Astrocyte of the spinal cord (primary cell): ENCODE measurements at regions not wholly inside any gene's neighbourhood (a gene's known extent, or its start where the extent isn't known, plus 50 kb on each side); places are given as distances from the start of the nearest gene placed in this dataset.
"Not testable (repeated sequence)": the region's sequence is repeated elsewhere in the genome, so short reads cannot be mapped to it uniquely, and the experiment has no call there.

Source experiments
- DNase-seq: peaks from one replicate; pipeline ENCODE4 v3.0.0; 2011; ENCODE audit warnings: low read depth, low spot score
- H3K4me3 ChIP-seq: 2 replicates; pipeline ENCODE4 v1.5.1; 2011; ENCODE audit warnings: low read depth, mild to moderate bottlenecking, low read length, moderate library complexity
- CTCF ChIP-seq: IDR thresholded peaks from 2 replicates; pipeline ENCODE4 v1.5.1; 2012; ENCODE audit warnings: low read depth, mild to moderate bottlenecking, low read length, inconsistent platforms
- in situ Hi-C: cut with HindIII; loops from 2 replicates; pipeline ENCODE4 v1.10.0; 2017; ENCODE audit warnings: low sequenced_read_pairs

- no peak for TF ChIP-seq CTCF
- DNase-seq, result no peak
- no peak overlapping the region for H3K4me3 ChIP-seq
- in situ Hi-C loops, result no loop called here
Observed at GRCh38 chr5:167849874-167850273, 441.6 kb upstream of the WWC1 start.

GRCh38 chr5:167850911-167851310 is 440.5 kb upstream of the WWC1 start:
- no peak overlapping the region for H3K4me3 ChIP-seq
- no peak for DNase-seq
- no peak for TF ChIP-seq CTCF
- in situ Hi-C loops, result no loop called here

- H3K4me3 ChIP-seq, result no peak overlapping the region
- in situ Hi-C loops, result no loop called here
- no peak for TF ChIP-seq CTCF
- DNase-seq, result no peak
Observed at GRCh38 chr5:167851416-167851815, 440.0 kb upstream of the WWC1 start.

GRCh38 chr5:167852515-167852914 is 438.9 kb upstream of the WWC1 start:
- no peak for DNase-seq
- in situ Hi-C loops, result no loop called here
- no peak overlapping the region for H3K4me3 ChIP-seq
- no peak for TF ChIP-seq CTCF

- in situ Hi-C loops, result no loop called here
- H3K4me3 ChIP-seq, result no peak overlapping the region
- DNase-seq, result peak; percentile 58
- TF ChIP-seq CTCF, result no peak
Observed at GRCh38 chr5:167853421-167853820, 438.0 kb upstream of the WWC1 start.

- TF ChIP-seq CTCF, result no peak
- DNase-seq, result no peak
- in situ Hi-C loops, result no loop called here
- no peak overlapping the region for H3K4me3 ChIP-seq
Observed at GRCh38 chr5:167855818-167856217, 435.6 kb upstream of the WWC1 start.

- in situ Hi-C loops, result no loop called here
- no peak overlapping the region for H3K4me3 ChIP-seq
- TF ChIP-seq CTCF, result no peak
- no peak for DNase-seq
Observed at GRCh38 chr5:167857321-167857720, 434.1 kb upstream of the WWC1 start.

GRCh38 chr5:167858186-167858855 is 433.1 kb upstream of the WWC1 start:
- in situ Hi-C loops, DNase-seq: not testable (repeated sequence)

More at GRCh38 chr5:167858186-167858855, 433.1 kb upstream of the WWC1 start:
- H3K4me3 ChIP-seq, result not testable (repeated sequence)
